HFF-Myc (cell line): ENCODE measurements at regions not wholly inside any gene's neighbourhood (a gene's known extent, or its start where the extent isn't known, plus 50 kb on each side); places are given as distances from the start of the nearest gene placed in this dataset.

Experiments used
- DNase-seq: peaks from one replicate; pipeline ENCODE4 v3.0.0-alpha.2; 2011; ENCODE audit warnings: low read depth; ENCODE audit errors: extremely low read depth
- H3K4me3 ChIP-seq: replicated peaks from 2 replicates; pipeline ENCODE4 v1.5.1; 2011; ENCODE audit warnings: low read depth, mild to moderate bottlenecking, control low read depth, low read length
- CTCF ChIP-seq: IDR thresholded peaks from 2 replicates; pipeline ENCODE4 v1.5.1; 2012; ENCODE audit warnings: mild to moderate bottlenecking, low read depth, low read length, control low read depth; ENCODE audit errors: missing control alignments

- TF ChIP-seq CTCF: no peak
- H3K4me3 ChIP-seq: no peak overlapping the region
- DNase-seq: no peak
Measured at GRCh38 chr7:13042605-13043236, 355.3 kb downstream of the ARL4A start.

- no peak for DNase-seq
- TF ChIP-seq CTCF: no peak
Measured at GRCh38 chr7:13044309-13044708, 356.9 kb downstream of the ARL4A start.

GRCh38 chr7:13047061-13047460 is 359.6 kb downstream of the ARL4A start:
- no peak overlapping the region for H3K4me3 ChIP-seq
- TF ChIP-seq CTCF: no peak
- no peak for DNase-seq

More at GRCh38 chr7:13044309-13044708, 356.9 kb downstream of the ARL4A start:
- no peak overlapping the region for H3K4me3 ChIP-seq

GRCh38 chr7:13049946-13050345 is 362.5 kb downstream of the ARL4A start:
- no peak for DNase-seq
- no peak for TF ChIP-seq CTCF
- no peak overlapping the region for H3K4me3 ChIP-seq

GRCh38 chr7:13050703-13051102 is 363.3 kb downstream of the ARL4A start:
- no peak for TF ChIP-seq CTCF
- no peak overlapping the region for H3K4me3 ChIP-seq
- no peak for DNase-seq

GRCh38 chr7:13055732-13056368 is 368.4 kb downstream of the ARL4A start:
- no peak for DNase-seq

More at GRCh38 chr7:13055732-13056368, 368.4 kb downstream of the ARL4A start:
- TF ChIP-seq CTCF: no peak
- H3K4me3 ChIP-seq: no peak overlapping the region
